ENCODE measurements at regions not wholly inside any gene's neighbourhood (a gene's known extent, or its start where the extent isn't known, plus 50 kb on each side); places are given as distances from the start of the nearest gene placed in this dataset.

GRCh38 chr12:74259199-74259598 lies 278.4 kb upstream of the ATXN7L3B start:
- TF ChIP-seq EP300 (IDR thresholded peaks at IDR 0.05) (no peak), POLR2A (IDR thresholded peaks at IDR 0.05) (no peak), POLR2AphosphoS5 (IDR thresholded peaks at IDR 0.05) (no peak)
- TF ChIP-seq, protein P1, sequence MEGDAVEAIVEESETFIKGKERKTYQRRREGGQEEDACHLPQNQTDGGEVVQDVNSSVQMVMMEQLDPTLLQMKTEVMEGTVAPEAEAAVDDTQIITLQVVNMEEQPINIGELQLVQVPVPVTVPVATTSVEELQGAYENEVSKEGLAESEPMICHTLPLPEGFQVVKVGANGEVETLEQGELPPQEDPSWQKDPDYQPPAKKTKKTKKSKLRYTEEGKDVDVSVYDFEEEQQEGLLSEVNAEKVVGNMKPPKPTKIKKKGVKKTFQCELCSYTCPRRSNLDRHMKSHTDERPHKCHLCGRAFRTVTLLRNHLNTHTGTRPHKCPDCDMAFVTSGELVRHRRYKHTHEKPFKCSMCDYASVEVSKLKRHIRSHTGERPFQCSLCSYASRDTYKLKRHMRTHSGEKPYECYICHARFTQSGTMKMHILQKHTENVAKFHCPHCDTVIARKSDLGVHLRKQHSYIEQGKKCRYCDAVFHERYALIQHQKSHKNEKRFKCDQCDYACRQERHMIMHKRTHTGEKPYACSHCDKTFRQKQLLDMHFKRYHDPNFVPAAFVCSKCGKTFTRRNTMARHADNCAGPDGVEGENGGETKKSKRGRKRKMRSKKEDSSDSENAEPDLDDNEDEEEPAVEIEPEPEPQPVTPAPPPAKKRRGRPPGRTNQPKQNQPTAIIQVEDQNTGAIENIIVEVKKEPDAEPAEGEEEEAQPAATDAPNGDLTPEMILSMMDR (IDR thresholded peaks at IDR 0.05) = no peak
